SK-N-SH treated with all-trans-retinoic acid at 6 μM for 48 hours (cell line): ENCODE measurements at regions not wholly inside any gene's neighbourhood (a gene's known extent, or its start where the extent isn't known, plus 50 kb on each side); places are given as distances from the start of the nearest gene placed in this dataset.
"Not testable (repeated sequence)": the region's sequence is repeated elsewhere in the genome, so short reads cannot be mapped to it uniquely, and the experiment has no call there.

Experiments used
- ATAC-seq: fragments of 200-7000 bp; cut with Tn5 transposase; 3 replicates; pipeline ENCODE4 v1.9.1; 2020; ENCODE audit warnings: mild to moderate bottlenecking, moderate library complexity
- ARNTL ChIP-seq: fragments of 450-650 bp; formaldehyde crosslinking; IDR thresholded peaks from 2 replicates; pipeline ENCODE4 v1.5.0; 2020; ENCODE audit warnings: low read depth, mild to moderate bottlenecking, moderate library complexity, borderline replicate concordance
- BACH2 ChIP-seq: fragments of 250-450 bp; sonication (Bioruptor Pico); IDR thresholded peaks from 2 replicates; pipeline ENCODE4 v1.9.0; 2021; ENCODE audit warnings: mild to moderate bottlenecking, borderline replicate concordance
- CSDC2 ChIP-seq: fragments of 250-450 bp; sonication (Bioruptor Pico); IDR thresholded peaks from 2 replicates; pipeline ENCODE4 v1.5.0; 2020; ENCODE audit warnings: mild to moderate bottlenecking, moderate library complexity
- ESRRG ChIP-seq: fragments of 250-450 bp; sonication (Bioruptor Pico); IDR thresholded peaks from 2 replicates; pipeline ENCODE4 v1.6.1; 2021; ENCODE audit warnings: mild to moderate bottlenecking
- GLIS3 ChIP-seq: fragments of 250-450 bp; sonication (Bioruptor Pico); IDR thresholded peaks from 2 replicates; pipeline ENCODE4 v1.5.0; 2020; ENCODE audit warnings: mild to moderate bottlenecking, moderate library complexity
- ISL1 ChIP-seq: fragments of 250-450 bp; sonication (Bioruptor Pico); IDR thresholded peaks from 2 replicates; pipeline ENCODE4 v2.1.2; 2022; ENCODE audit warnings: mild to moderate bottlenecking, moderate library complexity
- OSR1 ChIP-seq: fragments of 250-450 bp; sonication (Bioruptor Pico); IDR thresholded peaks from 2 replicates; pipeline ENCODE4 v1.8.0; 2022; ENCODE audit warnings: moderate library complexity, mild to moderate bottlenecking, inconsistent platforms
- PPARA ChIP-seq: fragments of 250-450 bp; sonication (Bioruptor Pico); IDR thresholded peaks from 2 replicates; pipeline ENCODE4 v1.5.0; 2020; ENCODE audit warnings: mild to moderate bottlenecking, borderline replicate concordance
- SNAI2 ChIP-seq: fragments of 250-450 bp; sonication (Bioruptor Pico); IDR thresholded peaks from 2 replicates; pipeline ENCODE4 v1.5.0; 2020; ENCODE audit warnings: mild to moderate bottlenecking, moderate library complexity
- TCF4 ChIP-seq: fragments of 250-450 bp; sonication (Bioruptor Pico); IDR thresholded peaks from 2 replicates; pipeline ENCODE4 v1.8.0; 2021; ENCODE audit warnings: mild to moderate bottlenecking, moderate library complexity, borderline replicate concordance
- TOX ChIP-seq: fragments of 250-450 bp; sonication (Bioruptor Pico); IDR thresholded peaks from 2 replicates; pipeline ENCODE4 v1.8.0; 2021; ENCODE audit warnings: mild to moderate bottlenecking, moderate library complexity, borderline replicate concordance
- ZC3H10 ChIP-seq: fragments of 250-450 bp; sonication (Bioruptor Pico); IDR thresholded peaks from 2 replicates; pipeline ENCODE4 v1.5.1; 2021; ENCODE audit warnings: mild to moderate bottlenecking, moderate library complexity
- ZFP3 ChIP-seq: fragments of 250-450 bp; sonication (Bioruptor Pico); IDR thresholded peaks from 2 replicates; pipeline ENCODE4 v1.5.0; 2020; ENCODE audit warnings: mild to moderate bottlenecking, moderate library complexity
- ZFP30 ChIP-seq: fragments of 450-650 bp; formaldehyde crosslinking; IDR thresholded peaks from 2 replicates; pipeline ENCODE4 v1.5.0; 2022; ENCODE audit warnings: mild to moderate bottlenecking, moderate library complexity
- ZNF565 ChIP-seq: fragments of 450-650 bp; formaldehyde crosslinking; conservative IDR thresholded peaks from 2 replicates; pipeline ENCODE4 v1.5.0; 2020; ENCODE audit warnings: low read depth, mild to moderate bottlenecking, moderate library complexity
- ZNF70 ChIP-seq: fragments of 450-650 bp; formaldehyde crosslinking; IDR thresholded peaks from 2 replicates; pipeline ENCODE4 v1.5.0; 2020; ENCODE audit warnings: mild to moderate bottlenecking, moderate library complexity
- ZNF8 ChIP-seq: fragments of 450-650 bp; formaldehyde crosslinking; IDR thresholded peaks from 2 replicates; pipeline ENCODE4 v1.5.0; 2020; ENCODE audit warnings: mild to moderate bottlenecking, moderate library complexity
- TF ChIP-seq, protein P1 (sequence below): fragments of 250-450 bp; sonication (Bioruptor Pico); IDR thresholded peaks from 2 replicates; pipeline ENCODE4 v1.5.1; 2020; ENCODE audit warnings: low read depth, mild to moderate bottlenecking, moderate library complexity
- TF ChIP-seq, protein P2 (sequence below): fragments of 250-450 bp; sonication (Bioruptor Pico); IDR thresholded peaks from 2 replicates; pipeline ENCODE4 v1.8.0; 2021; ENCODE audit warnings: low read depth, mild to moderate bottlenecking, moderate library complexity, borderline replicate concordance
- TF ChIP-seq, protein P3 (sequence below): fragments of 250-450 bp; sonication (Bioruptor Pico); IDR thresholded peaks from 2 replicates; pipeline ENCODE4 v1.5.1; 2021; ENCODE audit warnings: mild to moderate bottlenecking, moderate library complexity

DNA sequence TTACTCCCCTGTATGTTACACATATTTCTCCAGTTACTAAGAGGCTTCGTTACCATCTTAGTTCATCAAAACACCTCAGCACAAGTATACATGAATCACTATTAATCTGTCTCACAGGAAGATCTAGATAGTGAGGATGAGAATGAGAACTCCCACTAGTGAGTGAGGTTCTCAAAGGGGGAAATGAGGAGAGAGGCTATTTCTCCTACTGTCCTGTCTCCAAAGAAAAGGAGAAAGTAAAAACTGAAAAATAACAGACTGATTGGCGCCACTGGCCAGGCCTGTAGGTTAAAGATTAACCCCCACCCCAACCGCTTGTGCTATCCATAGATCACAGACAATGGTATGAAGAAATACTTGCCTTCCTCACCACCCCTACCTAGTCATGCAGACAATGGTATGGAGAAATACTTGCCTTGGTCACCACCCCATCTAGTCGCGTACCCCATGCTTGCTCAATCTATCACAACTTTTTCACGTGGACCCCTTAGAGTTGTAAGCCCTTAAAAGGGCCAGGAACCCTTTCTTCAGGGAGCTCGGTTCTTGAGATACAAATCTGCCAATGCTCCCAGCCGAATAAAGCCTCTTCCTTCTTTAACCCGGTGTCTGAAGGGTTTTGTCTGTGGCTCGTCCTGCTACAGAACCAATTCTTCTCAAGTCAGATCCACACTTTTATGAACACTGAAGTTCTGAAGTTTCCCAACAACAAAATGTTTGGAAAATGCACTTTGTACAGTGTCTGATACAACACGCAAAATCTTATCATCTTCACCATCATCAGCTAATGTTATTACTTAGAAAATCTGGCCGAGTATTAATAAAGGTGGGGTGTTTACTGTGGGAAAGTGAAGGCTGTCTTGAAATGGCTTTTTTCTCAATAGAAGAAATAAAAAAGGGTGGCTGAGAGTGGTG is 598.1 kb downstream of the UQCRFS1 start:
- ATAC-seq = no peak
- TF ChIP-seq ZFP3 (no peak), TOX (CRISPR knock-in tag) (no peak), ZNF565 (CRISPR knock-in tag) (no peak), ESRRG (CRISPR knock-in tag) (no peak), ARNTL (CRISPR knock-in tag) (no peak), ZFP30 (no peak), PPARA (CRISPR knock-in tag) (no peak), ZNF70 (CRISPR knock-in tag) (no peak)
- TF ChIP-seq, protein P1, sequence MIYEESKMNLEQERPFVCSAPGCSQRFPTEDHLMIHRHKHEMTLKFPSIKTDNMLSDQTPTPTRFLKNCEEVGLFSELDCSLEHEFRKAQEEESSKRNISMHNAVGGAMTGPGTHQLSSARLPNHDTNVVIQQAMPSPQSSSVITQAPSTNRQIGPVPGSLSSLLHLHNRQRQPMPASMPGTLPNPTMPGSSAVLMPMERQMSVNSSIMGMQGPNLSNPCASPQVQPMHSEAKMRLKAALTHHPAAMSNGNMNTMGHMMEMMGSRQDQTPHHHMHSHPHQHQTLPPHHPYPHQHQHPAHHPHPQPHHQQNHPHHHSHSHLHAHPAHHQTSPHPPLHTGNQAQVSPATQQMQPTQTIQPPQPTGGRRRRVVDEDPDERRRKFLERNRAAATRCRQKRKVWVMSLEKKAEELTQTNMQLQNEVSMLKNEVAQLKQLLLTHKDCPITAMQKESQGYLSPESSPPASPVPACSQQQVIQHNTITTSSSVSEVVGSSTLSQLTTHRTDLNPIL (CRISPR knock-in tag) = no peak

DNA sequence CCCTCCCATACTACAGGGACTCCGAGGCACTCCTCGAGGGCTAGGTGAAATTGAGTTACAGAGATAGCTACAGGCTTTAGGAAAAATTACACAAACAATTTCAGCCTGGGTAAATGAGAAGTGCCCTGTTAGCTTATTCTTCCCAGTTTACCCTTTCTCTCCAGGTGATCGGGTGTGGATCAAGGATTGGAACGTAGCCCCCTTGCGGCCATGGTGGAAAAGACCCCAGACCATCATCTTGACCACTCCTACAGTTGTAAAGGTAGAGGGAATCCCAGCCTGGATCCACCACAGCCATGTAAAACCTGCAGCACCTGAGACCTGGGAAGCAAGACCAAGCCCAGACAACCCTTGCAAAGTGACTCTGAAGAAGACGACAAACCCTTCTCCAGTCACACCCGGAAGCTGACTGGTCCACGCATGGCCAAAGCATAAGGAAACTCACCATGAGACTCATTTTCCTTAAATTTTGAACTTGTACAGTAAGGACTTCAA is 600.6 kb downstream of the UQCRFS1 start:
- no peak for ATAC-seq
- TF ChIP-seq, protein P2, sequence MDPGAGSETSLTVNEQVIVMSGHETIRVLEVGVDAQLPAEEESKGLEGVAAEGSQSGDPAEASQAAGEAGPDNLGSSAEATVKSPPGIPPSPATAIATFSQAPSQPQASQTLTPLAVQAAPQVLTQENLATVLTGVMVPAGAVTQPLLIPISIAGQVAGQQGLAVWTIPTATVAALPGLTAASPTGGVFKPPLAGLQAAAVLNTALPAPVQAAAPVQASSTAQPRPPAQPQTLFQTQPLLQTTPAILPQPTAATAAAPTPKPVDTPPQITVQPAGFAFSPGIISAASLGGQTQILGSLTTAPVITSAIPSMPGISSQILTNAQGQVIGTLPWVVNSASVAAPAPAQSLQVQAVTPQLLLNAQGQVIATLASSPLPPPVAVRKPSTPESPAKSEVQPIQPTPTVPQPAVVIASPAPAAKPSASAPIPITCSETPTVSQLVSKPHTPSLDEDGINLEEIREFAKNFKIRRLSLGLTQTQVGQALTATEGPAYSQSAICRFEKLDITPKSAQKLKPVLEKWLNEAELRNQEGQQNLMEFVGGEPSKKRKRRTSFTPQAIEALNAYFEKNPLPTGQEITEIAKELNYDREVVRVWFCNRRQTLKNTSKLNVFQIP (CRISPR knock-in tag) = no peak
- TF ChIP-seq OSR1 (CRISPR knock-in tag) (no peak), ZNF70 (CRISPR knock-in tag) (no peak), TCF4 (no peak)
- TF ChIP-seq, protein P3, sequence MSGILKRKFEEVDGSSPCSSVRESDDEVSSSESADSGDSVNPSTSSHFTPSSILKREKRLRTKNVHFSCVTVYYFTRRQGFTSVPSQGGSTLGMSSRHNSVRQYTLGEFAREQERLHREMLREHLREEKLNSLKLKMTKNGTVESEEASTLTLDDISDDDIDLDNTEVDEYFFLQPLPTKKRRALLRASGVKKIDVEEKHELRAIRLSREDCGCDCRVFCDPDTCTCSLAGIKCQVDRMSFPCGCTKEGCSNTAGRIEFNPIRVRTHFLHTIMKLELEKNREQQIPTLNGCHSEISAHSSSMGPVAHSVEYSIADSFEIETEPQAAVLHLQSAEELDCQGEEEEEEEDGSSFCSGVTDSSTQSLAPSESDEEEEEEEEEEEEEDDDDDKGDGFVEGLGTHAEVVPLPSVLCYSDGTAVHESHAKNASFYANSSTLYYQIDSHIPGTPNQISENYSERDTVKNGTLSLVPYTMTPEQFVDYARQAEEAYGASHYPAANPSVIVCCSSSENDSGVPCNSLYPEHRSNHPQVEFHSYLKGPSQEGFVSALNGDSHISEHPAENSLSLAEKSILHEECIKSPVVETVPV (CRISPR knock-in tag) = no peak

DNA sequence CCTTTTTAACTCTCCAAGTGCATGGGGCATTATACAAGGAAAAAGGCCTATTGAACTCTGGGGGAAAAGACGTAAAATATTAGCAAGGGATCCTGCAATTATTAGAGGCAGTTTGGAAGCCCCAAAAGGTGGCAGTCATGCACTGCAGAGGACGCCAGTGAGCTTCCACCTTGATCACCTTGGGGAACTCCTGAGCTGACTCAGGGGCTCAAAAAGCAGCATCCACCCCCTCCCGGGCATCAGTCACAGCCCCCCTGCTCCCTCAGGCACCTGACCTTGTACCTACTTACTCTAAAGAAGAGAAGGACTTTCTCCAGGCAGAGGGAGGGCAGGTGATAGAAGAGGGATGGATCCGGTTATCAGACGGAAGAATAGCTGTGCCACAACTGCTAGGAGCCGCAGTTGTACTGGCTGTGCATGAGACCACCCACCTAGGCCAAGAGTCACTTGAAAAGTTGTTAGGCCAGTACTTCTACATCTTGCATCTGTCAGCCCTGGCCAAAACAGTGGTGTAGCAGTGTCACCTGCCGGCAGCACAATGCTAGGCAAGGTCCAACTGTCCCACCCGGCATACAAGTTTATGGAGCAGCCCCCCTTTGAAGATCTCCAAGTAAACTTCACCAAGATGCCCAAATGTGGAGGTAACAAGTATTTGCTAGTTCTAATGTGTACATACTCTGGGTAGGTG is 601.6 kb downstream of the UQCRFS1 start:
- not testable (repeated sequence) for ATAC-seq

DNA sequence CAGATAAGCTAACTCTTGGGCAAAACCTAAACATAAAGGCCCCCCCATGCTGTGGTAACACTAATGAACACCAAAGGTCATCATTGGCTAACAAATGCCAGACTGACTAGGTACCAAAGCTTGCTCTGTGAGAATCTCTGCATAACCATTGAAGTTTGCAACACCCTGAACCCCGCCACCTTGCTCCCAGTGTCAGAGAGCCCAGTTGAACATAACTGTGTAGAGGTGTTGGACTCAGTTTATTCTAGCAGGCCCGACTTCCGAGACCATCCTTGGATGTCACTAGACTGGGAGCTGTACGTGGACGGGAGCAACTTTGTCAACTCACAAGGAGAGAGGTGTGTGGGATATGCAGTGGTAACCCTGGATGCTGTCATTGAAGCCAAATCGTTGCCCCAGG is 602.2 kb downstream of the UQCRFS1 start:
- TF ChIP-seq GLIS3 (CRISPR knock-in tag) = no peak
- TF ChIP-seq ESRRG (CRISPR knock-in tag) = no peak
- TF ChIP-seq ZC3H10 (CRISPR knock-in tag) = no peak
- TF ChIP-seq ISL1 (CRISPR knock-in tag) = no peak
- TF ChIP-seq OSR1 (CRISPR knock-in tag) = no peak
- TF ChIP-seq PPARA (CRISPR knock-in tag) = no peak
- TF ChIP-seq SNAI2 (CRISPR knock-in tag) = no peak
- TF ChIP-seq CSDC2 = no peak
- TF ChIP-seq, protein P1 (CRISPR knock-in tag) = no peak
- no peak for TF ChIP-seq TCF4
- no peak for TF ChIP-seq ARNTL (CRISPR knock-in tag)
- ATAC-seq = no peak

DNA sequence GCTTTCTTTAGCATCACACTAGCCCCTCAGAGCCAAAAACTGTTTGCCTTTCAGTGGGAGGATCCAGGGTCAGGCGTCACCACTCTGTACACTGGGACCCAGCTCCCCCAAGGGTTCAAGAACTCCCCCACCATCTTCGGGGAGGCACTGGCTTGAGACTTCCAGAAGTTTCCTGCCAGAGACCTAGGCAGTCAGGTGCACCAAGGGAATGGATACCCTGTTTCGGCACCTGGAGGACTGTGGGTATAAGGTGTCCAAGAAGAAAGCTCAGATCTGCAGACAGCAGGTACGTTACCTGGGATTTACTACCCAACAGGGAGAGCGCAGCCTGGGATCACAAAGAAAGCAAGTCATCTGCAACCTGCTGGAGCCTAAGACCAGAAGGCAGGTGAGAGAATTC is 603.0 kb downstream of the UQCRFS1 start:
- no peak for ATAC-seq
- TF ChIP-seq ZC3H10 (CRISPR knock-in tag) (no peak), ZNF70 (CRISPR knock-in tag) (no peak), ZNF565 (CRISPR knock-in tag) (no peak), ZFP3 (no peak), CSDC2 (no peak), ZNF8 (CRISPR knock-in tag) (no peak), TCF4 (no peak), BACH2 (CRISPR knock-in tag) (no peak)
- TF ChIP-seq, protein P2 (CRISPR knock-in tag) = no peak
- TF ChIP-seq, all 23 proteins: peak for 0
